Lower leg skin (tissue), 3 donors: ENCODE measurements at regions not wholly inside any gene's neighbourhood (a gene's known extent, or its start where the extent isn't known, plus 50 kb on each side); places are given as distances from the start of the nearest gene placed in this dataset.

Source experiments
- CTCF ChIP-seq, 3 donors: fragments of 450-650 bp; IDR thresholded peaks; one replicate each; pipeline ENCODE4 v1.5.1; 2016; ENCODE audit warnings: antibody characterized with exemption in 3 of 3, mild to moderate bottlenecking in 3 of 3, moderate library complexity in 2 of 3
- POLR2A ChIP-seq, 2 donors: fragments of 450-650 bp; IDR thresholded peaks; one replicate each; pipeline ENCODE4 v1.6.1; 2016 to 2017; ENCODE audit warnings: antibody characterized with exemption in 2 of 2, mild to moderate bottlenecking in 1 of 2, moderate library complexity in 1 of 2

- TF ChIP-seq CTCF (IDR thresholded peaks at IDR 0.05) (no peak), POLR2A (IDR thresholded peaks at IDR 0.05) (no peak)
These were observed 474.5 kb upstream of the EEF2KMT start for GRCh38 chr16:5572056-5572455.
